Fibroblast of skin of left biceps (primary cell): ENCODE measurements at regions not wholly inside any gene's neighbourhood (a gene's known extent, or its start where the extent isn't known, plus 50 kb on each side); places are given as distances from the start of the nearest gene placed in this dataset.

Experiments
- DNase-seq, 2 experiments: peaks; one replicate each; pipeline ENCODE4 v3.0.0-alpha.2; 2013; ENCODE audit warnings: low read depth in 2 of 2

DNA sequence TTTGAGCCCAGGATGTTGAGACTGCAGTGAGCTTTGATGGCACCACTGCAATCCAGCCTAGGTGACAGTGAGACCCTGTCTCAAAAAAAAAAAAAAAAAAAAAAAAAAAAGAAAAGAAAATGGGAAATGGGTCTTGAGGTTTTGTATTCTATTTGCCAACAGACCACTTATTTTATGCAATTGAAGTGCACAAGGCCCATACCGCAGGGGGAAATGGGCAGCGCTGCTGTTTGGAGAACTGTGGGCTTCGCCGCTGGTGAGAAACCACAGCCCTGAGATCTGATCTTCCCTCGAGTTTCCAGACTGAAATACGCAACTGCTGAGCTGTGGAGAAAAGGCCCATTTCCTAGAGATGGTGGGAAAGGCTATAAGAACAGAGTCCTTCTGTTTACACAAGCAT is 512.0 kb downstream of the TCERG1L start:
- DNase-seq: no peak

DNA sequence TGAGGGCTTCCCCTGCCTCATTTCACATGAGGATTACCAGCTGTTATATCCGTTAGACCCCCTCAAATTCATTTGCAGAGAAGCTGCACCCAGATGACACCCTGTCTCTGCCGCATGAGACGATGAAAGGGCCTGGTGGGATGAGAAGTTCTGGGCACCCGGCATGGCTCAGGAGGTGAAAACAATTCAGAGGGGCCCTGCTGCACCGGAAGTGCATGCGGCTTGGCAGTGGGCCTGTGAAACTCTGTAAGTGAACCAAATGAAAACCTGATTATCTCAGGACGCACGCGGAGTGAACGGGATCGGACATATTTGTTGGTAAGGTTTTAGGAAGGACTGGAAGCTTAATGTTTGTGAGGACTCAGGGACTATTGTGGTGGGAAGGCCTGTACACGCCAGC is 511.2 kb downstream of the TCERG1L start:
- no peak for DNase-seq

DNA sequence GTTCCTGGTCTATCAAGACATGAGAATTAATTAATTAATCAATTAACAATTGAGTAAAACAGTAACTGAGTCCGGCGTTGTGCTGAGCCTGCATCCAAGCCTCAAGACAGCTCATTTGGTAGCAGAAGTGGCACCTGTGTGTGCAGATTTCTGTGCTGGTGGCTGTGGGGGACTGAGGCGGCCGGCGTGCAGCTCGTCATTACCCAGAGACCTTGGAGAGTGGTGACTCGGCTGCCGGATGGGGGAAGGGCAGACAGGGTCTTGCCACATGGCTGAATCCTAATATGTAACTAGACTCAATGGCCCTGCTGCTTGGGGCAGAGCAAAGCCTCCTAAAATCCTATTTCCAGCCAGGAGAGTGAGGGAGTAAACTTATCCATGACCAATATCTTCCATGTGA is 510.2 kb downstream of the TCERG1L start:
- DNase-seq: no peak

DNA sequence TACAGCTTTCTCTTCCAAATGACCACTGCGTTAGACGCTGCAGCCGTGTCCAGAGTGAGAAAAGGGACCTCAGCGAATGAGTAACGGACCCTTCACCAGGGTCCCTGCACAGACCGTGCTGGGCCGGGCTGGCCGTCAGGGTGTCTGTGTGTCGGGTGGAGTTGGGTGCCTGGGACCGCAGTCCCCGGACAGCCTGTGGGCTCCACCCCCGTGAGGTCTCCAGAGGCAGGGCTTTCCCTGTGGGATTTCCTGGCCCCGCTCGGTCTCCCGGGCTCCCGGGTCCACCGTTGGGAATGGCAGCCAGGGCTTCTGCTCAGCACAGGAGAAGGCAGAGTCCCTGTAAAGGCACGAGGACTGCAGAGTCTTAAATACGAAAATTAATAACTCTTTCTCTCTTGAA is 509.7 kb downstream of the TCERG1L start:
- no peak for DNase-seq

DNA sequence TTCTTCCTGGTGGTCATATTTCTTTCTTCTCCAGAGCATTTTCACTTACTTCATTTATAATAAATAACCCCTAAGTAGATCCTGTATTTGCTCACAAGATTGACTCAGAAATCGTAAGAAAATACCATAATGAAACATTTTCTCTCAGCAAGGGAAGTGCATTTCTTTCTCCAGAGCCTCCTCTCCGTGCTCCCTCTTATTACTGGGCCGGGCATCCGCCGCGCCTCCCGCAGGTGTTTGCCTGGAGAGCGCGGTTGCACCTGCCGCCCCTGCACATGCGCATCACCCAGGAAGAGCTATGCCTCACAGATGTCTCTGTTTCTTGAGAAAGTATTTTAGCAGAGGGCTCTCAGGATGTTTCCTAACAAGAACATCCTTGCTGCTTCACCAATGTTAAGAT is 509.2 kb downstream of the TCERG1L start:
- DNase-seq: no peak

DNA sequence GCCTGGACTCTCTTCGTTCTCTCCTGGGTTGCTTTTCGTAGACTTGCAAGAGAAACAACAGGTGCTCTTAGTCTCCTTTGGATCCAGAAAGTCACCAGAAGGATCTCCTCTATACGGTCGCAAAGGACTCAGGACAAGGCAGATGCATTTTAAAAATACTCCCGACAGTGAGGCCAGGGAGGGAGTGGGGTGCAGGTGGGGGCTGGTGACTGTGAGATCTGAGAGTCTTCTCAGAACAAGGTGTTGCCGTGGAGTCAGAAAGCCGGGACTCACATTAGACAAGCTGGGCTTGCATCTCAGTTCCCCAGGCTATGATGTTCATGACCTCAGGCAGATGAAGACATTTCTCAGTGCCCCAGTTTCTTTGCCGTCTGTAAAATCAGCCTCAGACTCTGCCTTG is 507.2 kb downstream of the TCERG1L start:
- DNase-seq: no peak

DNA sequence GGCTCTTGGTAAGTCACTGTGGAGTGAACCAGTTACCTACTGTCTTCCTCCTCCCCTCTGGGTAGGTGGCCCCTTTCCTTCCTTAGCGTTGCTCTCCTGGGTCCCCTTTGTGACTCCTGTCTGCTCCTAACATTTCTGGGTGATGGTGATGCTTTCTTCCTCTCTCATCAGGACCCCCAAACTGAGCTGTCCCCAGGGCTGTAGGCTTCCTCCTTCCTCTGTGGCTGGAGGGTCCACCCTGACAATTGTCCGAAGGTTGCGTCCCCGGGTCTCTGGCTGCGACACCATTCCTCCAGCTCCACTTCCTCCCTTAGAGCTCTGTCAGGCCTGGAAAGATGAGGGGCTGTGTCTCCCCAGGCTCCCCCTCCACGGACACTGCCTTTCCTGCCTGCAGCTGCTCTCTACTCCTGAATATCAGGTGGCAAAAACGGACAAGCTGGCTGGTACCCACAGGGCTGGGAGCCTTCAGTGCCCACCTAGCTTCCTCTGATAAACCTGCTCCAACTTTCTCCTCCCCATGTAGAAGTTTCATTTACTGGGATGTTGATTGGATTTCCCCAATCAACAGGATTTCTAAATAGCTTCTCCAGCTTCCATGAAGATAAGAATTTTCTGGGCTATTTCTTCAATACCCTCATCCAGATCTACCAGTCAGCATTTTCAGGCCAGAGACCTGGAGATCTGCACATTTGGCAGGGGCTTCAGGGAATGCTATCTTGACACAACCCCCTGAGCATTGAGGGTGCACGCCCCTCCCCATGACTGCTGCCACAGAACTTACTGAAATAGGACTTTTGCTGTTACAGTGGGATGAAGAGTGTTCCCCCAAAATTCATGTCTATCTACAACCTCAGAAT is 506.5 kb downstream of the TCERG1L start:
- no peak for DNase-seq

DNA sequence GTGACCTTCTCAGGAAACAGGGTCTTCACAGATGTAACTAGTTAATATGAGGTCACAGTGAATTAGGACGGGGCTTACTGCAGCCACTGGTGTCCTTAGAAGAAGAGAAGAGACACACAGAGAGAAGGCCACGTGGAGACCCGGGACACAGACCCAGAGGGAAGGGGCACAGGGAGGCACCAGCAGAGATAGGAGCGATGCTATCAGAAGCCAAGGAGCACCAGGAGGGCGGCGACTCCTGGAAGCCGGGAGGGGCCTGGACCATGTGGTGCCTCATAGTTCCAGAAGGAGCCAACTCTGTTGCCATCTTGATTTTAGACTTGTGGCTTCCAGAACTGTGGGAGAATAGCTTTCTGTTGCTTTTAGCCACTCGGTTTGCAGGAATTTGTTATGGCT is 505.9 kb downstream of the TCERG1L start:
- no peak for DNase-seq

DNA sequence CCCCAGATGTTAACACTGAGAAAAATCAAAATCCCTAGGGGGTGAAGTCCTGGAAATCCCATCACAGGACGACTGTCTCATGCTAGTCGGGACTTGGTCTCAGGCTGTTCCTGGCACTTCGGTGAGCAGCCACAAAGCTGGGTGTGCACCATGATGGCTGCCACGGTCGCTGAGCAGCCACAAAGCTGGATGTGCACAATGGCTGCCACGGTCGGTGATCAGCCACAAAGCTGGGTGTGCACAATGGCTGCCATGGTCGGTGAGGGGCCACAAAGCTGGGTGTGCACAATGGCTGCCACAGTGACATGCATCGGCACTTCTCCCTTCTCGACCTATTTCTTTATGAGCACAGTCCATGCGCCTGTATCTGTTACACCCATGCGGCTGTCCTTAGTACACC is 505.1 kb downstream of the TCERG1L start:
- no peak for DNase-seq

DNA sequence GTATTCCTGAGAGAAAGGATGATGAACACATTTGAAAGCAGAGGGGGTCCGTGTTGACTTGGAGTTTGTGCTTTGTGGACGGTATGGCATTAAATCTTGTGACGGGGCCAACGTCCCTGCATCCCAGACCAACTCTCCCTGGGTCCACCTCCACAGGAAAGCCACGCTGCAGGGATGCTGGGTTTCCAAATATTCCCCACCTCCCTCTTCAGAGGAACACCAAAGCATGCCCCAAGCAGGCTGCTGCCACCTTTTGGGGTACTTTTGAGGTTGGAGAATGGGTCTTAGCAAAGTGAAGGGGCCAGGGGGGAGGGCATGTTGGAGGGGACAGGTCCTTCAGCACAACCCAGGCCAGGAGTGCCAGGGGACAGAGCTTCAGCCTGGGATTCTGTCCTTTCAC is 504.4 kb downstream of the TCERG1L start:
- no peak for DNase-seq

DNA sequence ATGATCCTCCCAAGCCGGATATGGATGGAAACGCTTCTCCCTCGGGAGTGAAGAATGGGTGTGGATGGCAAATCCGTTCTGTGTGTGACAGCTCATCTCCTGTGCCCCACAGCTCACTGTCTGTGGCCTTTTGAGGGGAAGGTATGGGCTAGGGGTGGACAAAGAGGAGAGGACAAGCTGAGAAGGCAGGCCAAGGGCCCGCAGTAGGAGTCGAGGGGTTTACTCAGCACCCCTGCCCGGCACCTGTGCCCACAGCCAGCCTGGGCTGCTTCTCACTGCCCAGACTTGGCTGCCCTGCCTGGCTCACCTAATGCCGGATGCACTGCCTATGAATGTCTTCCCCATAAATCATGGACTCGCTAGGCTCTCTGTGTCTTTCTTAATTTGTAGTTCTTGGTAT is 503.8 kb downstream of the TCERG1L start:
- no peak for DNase-seq

DNA sequence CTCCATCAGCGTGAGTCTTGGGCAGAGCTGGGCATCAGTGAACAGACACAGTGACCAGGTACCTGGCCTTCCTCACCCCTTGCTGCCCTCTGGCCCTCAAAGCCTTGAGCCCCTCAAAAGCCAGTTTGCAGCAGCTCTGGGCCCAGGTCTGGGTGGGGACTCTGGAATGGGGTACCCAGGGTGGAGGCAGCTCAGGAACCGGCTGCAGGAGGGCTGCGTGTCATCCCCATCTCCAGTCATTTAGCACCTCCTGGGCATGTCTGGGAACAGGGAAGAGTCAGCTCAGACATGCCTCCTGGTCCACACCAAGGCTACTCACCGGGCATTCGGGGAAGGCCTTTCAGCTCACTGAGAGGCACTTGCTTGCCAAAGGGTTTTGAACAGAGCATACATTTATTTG is 503.3 kb downstream of the TCERG1L start:
- no peak for DNase-seq

DNA sequence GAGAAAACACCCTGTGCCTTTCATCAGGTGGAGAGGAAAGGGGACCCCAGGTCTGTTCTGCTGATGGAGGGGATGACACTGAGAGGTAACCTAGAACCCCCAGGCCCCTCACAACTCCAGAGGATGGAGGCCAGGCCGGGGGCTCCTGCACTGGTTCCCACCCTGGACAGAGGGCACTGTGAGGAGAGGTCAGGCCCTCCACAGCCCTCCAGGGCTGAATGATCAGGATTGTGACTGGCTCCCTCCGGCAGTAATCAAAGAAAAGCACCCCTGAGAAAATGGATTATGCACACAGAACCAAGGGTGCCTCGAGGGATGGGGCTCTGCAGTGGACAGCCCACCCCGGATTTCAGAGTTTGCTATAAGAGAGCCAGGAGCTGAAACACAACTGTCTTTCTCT is 502.8 kb downstream of the TCERG1L start:
- DNase-seq: no peak

DNA sequence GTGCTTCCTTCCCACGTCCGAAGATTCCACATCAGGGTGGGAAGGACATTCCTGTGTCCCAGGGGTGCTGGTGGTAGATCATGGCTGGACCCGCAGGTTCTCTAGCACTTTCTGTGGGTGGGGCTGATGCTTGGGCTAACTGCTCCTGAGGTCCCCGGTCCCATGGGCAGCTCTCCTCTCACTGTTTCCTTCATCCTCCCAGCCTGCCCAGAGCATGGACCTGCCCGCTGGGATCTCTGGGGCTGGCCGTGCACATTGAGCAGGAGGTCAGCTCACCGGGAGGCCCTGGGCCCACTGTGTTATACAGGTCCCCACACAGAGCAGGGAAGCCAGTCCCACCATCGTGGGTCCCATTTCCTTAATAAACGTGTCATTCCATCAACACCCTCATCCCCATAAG is 502.3 kb downstream of the TCERG1L start:
- no peak for DNase-seq

DNA sequence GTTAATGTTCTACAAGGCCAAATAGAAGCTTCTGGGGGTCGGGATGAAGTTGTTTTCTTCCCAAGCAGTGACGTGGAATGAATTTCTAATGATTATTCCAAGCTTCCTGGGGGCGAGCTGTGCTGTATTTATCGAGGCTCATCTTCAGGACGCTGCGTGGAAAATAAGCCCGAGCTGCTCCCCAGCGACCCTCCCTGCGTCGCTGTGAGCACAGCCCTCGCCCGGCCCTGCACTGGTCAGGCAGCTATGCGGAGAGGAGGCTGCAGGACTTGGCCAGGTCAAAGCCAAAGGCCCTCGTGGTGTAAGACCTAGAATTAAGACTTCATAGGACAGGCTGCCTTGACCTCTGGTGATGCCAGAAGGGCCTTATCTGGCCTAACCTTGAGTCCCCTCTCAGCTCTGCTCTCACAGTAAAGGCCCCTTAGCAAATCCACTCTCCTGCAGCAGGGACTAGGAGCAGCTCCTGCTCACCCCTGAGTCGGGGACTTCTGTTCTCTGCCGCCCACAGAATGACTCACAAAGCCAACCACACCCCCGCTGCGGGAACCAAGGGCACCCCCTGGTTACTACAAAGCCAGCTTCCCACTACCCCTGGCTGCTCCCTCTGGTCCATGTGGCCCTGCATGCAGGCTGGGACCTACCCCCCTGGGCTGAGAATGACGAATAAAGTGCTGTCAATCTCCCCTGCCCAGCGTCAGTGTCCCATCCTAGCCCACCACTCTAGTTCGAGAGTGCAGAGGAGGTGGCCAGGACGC is 501.6 kb downstream of the TCERG1L start:
- no peak for DNase-seq

DNA sequence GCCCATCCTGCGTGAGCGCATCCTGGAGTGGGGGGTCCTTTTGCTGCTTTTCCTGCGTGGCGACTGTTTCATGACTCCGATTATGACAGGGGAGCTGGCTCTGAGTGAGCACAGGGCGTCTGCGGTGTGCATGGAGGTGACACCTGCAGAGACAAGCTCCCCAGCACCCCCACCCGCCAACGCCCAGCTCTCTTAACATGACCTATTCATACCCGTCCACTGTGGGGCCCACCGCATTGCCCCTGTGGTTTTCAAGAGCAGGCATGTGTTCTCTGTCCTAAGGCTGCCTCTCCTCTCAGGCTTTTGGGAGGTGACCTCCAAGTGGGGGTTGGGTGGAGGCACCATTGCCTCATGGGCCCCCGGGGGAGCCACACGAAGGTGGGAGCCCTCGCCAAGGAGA is 500.7 kb downstream of the TCERG1L start:
- DNase-seq: no peak

DNA sequence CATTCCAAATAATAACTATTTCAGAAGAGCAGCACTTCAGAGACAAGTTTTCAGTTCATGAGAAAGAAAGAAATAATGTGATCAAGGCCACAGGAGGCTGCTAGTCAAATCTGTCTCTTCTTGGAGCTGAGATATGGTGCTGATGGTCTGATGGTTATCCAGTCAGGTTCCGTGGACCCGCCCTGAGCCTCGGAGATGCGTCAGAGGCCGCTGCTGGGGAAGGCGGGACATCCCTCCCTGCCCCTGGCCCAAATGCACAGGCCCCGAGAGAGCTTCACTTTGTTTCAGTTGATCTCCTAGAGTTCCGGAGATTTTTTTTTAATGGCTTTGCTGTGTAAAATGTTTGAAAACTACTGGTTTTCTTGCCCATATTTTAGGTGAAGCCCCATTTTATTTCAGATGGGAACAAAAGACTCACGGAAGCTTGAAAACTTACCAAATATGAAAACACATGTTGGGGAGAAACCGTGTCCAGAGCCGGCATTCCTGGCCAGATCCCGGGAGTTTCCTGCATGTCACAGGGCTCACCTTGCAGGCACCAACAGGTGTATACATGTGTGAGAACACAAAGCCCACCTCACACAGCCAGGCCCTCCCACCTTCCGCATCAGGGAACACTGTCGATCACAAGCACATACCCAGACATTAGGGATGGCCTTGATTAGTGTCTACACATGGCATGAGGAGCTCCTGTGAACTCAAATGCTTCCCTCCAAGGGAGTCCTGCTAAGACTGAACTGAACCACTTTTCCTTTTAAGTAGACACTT is 499.0 kb downstream of the TCERG1L start:
- DNase-seq: no peak

DNA sequence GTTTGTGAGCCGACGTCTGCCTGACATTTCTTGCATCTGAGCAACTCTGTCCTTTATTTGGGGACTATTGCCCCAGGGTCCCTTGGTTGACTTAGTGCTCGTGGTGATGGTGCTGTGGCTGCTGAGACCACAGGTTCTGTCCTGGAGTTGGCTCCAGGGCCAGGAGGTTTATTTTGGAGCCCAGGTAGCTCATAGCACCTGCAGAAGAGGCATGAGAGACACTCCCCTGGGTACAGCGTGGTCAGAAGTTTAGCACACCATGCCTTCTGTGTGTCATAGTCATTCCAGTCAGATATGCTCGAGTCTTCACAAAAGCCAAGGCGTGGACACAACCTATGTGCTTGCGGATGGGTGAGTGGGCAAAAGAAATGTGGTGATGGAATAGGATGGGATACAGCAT is 496.9 kb downstream of the TCERG1L start:
- DNase-seq: no peak

DNA sequence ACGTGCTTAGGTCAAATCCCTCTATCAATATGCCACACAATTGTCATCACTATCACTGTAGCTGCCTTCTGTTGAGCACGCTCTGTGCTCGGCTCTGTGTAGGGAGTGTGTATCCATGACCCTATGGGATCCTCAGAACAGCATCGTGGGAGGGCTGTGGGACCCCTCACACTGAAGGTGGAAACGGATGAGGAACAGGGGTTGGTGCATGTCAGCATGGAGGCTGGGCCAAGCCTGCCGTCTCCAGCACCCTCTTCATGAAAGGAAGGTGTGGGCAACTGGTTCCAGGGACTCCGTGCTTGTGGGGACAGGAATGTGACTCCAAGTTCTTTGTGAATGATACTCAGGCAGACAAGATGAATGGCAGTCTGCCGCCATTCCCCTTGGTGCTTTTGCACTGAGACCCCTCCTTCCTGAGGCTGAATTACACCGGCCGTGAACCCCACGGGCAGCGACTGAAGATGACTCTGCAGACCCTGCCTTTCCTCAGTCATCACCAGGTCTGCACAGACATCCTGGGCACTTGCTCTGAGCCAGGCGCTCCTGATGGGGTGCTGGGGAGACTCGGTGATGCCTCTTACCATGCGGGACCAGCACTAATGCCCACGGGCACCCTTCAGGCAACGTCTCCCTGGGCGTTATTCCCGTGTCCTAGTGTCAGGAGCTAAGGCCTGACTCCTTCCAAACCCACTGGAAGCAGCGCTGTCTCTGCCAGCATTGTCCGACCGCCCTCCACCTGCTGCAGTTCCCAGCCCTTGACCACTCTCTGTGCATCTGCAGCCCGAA is 495.2 kb downstream of the TCERG1L start:
- DNase-seq: no peak

DNA sequence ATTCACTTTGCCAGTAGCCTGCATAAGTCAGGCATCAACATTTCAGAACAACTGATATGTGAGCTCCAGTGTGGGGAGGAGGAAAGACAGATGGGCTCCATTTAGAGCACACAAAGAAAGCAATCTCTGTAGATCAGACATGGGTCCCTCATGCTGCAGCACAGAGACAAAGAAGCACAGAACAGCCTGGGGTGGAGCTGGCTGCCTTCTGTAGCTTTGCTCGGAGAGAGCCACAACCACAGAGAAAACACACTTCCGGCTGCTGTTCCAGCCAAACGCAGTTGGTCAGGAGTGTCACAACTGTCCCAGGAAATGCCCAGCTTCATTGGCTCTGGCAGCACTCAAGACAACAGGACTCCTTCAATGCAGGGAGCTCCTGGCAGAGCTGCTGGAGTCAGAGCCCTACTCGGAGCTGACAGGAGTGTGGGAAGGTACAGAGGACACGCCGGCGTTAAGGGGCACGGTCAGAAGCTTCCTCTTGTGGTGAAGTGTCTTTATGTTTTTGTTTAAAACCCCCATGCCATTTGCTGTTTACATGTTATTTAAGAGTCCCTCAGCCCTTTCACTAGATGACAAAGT is 494.4 kb downstream of the TCERG1L start:
- no peak for DNase-seq

DNA sequence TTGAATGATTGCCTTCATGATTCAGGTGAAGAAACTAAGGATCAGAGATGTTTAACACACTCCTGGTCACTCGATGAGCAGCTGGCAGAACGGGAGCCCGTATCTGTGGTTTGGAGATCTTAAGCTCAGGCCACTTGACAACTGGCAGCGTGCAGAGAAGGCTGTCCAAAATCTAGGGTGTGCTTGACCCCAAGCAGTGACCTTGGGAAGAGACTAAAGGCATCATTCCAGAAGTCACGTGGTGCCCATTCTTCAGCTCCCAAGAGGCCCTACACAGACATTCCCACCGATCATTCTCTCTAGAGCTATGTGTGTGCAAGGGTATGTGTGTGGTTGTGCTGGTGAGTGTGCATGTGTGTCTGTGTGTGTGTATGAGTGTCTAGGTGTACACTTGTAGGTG is 493.8 kb downstream of the TCERG1L start:
- DNase-seq: no peak
